Activated gamma-delta T cell (primary cell): ENCODE measurements at regions not wholly inside any gene's neighbourhood (a gene's known extent, or its start where the extent isn't known, plus 50 kb on each side); places are given as distances from the start of the nearest gene placed in this dataset.
"Not testable (repeated sequence)": the region's sequence is repeated elsewhere in the genome, so short reads cannot be mapped to it uniquely, and the experiment has no call there.

Experiments
- DNase-seq: peaks from one replicate; lab custom pipeline; 2025; lab: John Stamatoyannopoulos, UW

DNA sequence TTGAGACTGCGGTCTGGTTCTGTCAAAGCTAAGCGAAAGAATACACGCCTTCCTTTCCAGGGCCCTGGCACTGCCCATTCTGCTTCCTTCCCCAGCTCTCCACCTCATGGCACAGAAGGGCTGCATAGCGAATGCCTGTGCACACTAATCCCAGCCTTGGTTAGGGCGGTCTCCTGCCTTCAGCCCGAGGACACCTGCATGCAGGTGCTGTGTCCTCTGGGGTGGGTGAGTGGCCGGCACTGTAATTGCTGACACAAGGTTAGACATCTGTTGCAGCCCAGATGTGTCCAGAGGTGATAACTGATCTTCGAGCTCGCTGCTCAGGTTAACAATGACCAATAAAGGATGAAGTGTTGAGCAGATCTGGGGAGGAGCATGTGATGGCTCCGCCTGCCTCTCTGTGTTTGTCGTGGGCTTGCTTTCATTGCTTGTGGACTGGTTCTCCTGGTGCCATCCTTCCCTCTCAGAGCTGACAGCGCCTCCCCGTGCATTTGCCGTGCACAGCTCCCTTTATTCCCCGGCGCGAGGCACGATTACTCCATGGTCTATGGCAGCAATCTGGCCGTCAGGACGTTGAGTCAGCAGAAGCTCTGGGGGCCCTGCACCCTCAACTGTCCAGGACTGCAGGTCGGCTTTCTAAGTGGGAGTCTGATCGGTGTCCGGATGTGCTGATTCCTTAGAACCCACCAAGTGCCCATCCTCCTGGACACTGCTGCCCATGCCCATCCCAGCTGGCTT, 1088.2 kb downstream of the BRD1 start:
- DNase-seq, result no peak

DNA sequence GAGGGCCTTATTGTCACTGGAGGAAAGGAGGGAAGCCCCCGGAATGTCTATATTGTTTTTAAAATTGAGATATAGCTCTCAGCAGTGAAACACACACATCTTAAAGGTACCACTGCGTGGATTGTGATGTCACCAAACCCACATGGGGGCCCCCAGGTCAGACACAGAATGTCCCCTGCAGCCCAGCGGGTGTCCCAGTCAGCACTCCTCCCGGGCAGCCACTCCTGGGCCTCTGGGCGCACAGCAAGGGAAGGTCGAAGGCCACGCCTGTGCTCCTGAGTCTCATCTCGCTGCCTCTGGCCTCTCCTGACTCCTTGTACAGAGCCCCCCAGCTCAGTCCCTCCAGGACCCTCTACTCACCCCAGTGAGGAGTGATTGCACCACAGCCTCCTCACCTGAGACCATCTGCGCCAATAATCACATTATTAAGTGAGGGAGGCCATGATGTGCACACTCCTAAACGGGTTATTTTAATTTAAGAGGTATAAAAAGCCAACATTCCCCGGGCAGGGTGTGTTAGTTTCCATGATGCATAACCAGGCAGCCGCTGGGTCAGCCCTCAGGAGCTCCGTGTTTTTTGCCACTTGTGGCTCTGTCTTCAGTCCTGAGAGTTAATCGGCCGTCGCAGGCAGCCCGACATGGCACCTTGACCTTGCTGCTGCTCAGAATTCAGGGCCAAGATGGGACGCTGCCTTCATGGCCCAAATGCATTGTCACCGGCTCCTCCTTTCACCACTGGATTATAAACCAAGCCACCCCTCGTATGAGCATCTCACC, 1089.3 kb downstream of the BRD1 start:
- no peak for DNase-seq

DNA sequence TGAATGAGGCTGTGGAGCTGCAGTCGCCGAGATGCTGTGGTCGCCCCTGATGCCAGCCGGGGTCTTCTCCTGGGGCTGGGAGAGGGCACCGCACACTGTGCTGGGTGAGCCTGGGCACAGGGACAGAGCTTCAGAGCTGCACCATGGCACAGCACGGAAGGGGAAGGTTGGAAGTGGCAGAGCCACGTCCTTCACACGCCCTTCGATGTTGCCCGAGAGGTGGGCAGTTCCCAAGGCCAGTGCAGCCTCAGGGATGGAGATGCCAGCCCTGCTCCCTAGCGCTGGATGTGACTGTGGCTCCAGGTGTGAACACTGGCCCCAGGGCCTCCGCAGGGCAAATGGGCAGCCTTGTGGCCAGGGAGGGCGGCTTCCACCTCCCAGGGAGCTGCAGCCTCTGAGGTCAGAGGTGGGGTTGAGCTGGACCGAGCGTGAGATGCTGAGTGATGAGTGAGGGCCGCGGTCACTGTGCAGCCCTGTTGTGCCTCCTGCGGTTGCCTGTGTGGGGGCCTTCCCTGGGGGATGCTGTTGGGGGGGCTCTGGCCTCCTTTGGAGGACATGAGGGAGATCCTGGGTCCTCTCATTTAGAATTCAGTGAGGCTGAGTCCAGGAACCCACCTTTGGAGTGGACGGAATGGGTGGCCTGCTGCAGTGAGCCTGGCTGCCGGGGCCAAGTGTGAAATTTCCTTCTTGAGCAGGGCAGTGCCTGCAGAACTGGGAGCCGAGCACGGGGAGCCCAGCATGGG, 1090.0 kb downstream of the BRD1 start:
- DNase-seq, result no peak

DNA sequence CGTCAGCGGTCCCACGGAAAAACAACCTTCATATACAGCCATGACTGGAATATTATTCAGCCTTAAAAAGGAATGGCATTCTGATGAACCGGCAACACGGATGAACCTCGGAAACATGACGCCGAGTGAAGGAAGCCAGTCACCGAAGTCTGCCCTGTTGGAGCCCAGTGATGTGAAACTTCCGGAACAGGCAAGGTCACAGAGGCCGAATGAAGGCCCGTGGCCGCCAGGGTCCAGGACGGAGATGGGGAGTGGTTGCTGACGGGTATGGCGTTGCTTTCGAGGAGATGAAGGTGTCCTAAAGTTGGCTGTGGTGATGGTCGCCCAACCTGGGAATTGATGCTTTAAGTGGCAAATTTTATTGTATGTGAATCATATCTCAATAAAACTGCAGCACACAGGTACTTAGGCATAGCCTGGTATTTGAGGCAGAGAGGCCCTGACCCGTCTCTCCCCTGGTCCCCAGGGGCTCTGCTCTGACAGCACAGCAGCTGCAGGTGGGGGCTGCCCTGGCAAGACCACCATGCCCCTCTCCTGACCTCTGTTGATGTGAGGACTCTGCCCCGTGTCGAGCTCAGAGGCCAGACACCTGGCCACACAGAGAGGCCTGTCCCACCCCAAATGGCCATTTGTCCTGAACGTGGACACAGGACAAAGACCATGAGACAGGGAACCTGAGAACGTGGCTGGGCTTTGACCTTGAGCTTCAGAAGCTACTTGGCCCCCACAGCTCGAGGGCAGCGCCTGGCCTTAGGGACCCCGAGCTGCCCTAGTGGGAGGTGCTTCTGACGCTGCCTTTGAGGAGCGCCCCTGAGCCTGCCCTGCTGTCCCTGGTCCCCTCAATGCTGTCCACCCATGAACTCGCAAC, 1090.8 kb downstream of the BRD1 start:
- DNase-seq, result no peak

DNA sequence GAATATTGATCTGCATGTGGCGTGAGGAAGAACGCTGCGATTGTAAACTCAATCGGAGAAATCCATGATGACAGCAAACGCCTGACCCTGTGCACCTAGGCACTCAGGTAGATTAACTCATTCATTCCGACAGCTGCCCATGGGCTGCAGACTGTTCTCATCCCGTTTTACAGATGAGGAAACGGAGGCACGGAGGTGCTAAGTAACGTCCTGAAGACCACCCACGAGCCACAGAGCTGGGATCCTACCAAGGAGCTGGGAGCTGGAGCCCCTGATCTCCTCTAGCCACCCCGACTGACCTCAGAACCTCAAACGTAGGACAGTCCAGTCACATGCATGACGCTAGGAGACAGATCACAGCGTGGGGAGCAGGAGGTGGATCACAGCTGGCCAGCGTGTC, 1092.7 kb downstream of the BRD1 start:
- DNase-seq, result no peak

DNA sequence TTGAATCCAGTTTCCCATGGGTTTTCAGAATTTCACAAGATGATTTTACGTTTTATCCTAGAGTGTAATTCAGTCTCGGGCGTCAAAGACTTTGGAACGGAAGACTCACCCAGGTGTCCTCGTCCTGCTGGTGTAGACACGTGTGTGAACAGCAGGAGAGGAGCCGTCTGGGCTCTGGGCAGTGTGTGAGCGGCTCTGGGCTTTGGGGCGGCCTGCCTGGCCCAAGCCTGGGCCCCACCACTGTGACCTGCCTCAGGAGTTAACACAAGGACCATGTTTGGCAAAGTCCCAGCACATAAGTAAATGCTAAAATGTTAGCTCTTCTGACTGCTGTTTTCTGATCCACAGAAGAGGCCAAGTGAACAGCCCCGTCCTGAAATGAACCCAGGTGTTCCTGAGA, 1093.3 kb downstream of the BRD1 start:
- no peak for DNase-seq

DNA sequence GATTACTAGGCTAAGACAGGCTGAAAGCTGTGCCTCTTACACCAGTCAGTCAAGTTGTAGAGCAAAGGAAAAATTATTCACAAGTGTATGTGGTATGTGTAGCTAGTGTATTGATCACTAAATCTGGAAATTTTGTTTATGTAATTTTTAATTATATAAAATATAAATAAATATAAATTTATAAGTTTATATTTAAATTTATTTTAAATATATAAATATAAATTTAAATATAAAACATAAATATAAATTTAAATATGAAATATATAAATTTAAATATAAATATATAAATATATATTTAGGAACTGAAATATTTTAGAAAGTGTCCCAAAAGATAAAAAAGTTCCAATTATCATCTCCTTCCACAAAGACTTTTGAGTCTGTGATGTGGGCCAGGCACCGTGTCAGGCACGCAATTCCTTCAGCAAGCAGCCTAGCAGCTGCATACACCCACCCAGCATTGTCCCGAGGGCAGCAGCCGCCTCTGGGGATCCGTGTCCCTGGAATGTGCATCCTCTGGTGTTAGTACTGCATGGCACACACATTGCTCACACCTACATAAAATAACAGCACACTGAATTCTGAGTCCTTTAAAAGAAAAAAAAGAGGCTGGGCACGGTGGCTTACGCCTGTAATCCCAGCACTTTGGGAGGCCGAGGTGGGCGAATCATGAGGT, 1098.0 kb downstream of the BRD1 start:
- DNase-seq, result no peak

DNA sequence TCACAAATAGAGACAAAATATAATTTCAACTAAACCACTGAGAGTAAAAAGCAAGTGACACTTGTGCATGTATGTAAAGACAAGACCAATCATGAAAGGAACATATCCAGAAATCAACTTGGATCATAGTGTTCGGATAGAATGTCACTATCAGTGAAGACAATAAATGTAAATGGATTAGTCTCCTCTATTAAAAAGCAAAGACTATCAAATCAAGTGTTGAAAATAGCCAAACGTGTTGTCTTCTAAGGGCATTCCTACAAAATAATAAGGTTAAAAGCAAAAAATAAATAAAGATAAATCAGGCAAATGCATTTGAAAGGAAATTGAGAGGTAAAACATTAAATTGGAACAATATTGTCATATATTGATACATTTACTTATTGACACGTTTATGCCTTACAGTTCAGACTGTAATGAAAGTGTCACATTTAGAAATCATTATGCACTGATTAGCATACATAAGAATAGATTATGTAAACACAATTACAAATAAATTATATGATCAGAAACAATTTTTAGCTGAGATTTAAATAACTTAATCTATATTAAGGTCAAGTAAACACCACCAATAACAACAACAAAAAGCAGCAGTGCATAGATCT, 1100.1 kb downstream of the BRD1 start:
- no peak for DNase-seq

DNA sequence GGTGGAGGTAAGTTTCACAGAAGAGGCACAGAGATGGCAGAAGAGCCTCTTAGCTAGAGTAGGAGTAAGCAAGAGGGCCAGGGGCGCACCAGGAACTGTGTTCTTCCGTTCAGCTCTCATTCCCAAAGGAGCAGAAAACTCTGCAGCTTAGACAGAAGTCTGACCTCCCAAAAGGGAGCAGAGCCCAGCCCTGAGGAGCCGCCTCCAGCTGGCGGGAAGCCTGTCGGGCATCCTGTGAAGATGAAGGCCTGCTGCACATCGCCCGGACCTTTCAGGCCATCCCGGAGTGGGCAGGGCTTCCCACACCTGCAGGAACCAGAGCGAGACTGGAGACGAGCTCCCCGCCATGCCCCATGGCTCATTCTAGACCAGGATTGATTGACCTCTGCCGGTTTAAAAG, 1102.8 kb downstream of the BRD1 start:
- DNase-seq, result no peak

DNA sequence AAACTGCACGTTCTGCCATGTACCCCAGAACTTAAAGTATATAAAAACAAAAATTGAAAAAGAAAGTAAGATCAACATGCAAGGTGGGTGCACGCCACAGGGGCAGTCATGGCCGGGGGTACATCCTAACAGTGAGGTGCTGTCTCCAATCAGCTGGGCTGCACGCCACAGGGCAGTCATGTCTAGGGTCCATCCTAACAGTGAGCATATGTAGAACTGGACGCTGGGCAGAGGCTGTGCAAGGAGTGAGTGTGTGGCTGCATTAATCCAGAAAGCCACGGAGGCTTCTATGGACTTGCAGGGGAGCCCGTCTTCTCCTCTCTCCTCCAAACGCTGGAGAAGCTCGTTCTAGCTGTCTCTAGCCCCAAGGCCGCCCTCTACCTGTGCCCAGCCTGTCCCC, 1105.0 kb downstream of the BRD1 start:
- DNase-seq, result no peak

DNA sequence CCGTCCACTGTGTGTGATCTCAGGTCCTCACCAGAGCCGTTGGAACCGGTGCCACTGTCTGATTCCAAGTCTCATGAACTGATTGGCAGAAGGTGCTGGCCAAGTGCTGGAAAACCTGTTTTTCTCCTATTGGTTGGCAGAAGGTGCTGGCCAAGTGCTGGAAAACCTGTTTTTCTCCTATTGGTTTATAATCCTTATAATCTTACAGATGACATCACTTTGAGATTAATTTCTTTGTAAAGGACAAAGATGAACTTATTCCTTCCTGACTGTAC, 1106.3 kb downstream of the BRD1 start:
- DNase-seq, result no peak

DNA sequence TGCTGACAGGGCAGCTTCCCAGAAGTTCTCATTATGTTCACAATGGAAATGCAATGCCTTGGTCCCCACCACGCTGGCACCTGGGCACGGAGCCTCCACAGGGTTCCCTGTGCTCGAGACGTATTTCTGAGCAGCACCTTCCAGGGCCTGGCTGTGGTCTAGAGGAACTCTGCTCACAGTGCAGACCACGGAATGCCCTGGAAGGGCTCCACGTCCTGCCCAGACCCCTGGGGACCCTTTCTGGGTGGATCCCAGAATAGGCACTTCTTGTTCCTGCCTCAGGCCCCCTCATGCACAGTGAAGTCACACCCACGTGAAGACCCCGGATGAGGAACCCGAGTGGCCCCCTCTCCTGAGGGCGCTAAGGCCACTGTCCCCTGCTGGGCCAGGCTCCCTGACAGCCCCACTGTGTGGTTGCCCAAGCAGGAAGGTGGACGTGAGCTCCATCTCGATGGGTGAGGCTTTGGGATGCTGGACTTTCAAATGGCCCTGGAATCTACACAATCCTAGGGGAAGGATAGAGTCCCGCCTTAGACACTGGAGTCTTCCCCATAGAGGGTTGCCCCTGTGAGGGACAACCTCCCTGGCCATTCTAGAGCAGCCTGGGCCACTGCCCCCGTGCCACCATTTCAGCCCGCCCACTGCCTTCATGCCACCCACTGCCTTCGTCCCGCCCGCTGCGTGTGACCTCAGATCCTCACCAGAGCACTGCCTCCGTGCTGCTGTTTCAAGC, 1106.8 kb downstream of the BRD1 start:
- no peak for DNase-seq

DNA sequence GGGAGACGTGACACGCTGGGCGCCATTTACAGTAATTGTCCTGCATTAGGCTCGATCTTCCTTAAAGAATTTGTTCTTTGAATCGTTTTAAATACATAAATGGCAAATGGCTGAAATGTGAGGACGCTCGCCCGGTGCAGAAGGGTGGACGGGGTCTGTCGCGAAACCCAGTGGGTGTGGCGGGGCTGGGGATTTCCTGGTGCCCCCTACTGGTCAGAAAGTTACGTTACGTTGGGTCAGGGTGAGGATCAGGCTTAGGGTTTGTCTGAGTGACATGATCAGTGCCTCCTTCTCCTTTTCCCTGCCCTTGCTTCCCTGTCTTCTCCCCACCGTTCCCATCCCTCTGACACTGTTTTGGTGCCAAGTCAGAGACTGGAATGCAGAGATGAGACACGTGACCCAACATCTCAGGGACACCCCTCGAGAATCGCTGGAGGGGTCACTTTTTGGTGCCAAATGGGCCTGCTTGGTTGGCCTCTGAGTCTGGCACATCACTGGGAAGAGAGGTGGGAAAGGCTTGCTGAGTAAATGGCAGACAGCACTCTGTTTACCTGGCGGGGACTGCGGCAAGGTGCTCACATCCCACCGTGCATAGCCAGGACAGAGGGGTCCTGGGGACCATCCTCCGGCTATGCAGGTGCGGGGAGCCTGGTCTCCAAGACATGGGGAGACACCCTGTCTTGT, 1107.6 kb downstream of the BRD1 start:
- DNase-seq, result no peak

DNA sequence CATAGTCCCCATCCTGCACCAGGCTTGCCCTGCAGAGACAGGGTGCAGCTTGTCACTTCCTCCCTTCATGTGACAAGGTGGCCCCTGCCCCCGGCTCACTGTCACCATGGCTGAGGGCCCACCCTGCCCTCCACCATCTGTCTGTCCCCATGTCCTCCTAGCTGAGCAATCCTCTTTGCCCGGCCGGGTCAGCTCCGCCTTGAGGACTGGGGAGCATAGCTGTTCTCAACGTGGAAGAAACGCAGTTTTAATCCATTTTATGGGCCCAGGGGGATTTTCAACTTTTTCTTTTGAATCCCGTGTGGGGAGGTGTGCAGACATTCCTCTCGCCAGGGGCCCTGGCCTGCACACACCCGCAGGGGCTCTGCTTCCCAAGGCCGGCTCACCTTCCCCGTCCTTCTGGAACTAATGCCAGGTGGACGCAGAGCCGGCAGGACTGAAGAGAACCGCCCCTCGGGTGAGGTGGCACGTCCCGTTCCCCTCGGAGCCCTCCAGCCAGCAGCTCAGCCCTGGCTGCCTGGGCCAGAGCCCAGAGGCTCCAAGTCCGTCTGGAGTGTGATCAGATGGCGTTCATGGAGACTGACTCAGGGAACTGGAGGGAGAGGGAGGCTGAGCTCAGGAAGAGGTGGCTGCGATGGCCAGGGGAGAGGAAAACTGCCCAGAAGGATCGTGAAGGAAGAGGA, 1108.7 kb downstream of the BRD1 start:
- DNase-seq, result no peak

DNA sequence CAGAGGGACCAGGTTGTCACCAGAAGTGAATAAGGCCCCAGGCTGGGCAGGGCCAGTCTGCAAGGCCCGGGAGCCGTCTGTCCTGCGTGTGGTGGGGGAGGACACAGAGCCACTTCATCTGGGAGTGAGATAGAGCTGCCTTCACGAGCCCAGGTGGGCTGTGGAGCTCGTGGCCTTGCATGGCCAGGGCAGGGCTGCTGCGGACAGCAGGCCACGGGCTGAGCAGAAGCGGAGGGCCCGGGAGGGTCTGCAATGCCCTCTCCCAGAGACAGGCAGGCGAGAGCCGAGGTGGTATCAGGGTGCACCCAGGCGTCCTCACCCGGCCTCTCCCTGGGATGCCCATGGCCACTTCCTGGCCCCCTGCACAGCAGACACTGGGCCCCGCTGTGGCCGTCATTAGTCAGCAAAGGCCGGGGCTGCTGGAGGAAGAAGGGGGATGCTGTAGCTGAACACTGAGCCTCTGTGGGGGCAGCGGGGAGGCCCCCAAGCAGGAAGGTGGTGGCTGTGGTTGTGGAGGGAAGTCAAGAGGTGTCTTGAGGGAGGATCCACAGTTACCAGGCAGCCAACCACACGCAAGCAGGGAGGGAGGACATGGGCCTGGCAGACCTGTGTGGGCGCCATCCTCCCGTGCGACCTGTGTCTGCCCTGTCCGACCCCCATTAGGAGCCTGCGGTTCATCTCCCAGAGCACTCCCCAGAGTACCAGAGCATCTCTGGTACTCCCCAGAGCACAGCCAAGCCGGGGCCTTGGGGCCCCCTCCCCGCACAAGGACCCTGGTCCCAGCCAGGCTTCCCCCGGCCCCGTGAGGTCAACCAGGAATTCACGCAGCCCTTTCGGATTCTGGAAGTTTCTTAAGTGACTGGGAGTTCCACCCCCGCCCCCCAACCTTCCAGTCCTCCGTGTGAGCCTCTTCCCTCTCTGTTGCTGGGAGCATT, 1109.5 kb downstream of the BRD1 start:
- no peak for DNase-seq

DNA sequence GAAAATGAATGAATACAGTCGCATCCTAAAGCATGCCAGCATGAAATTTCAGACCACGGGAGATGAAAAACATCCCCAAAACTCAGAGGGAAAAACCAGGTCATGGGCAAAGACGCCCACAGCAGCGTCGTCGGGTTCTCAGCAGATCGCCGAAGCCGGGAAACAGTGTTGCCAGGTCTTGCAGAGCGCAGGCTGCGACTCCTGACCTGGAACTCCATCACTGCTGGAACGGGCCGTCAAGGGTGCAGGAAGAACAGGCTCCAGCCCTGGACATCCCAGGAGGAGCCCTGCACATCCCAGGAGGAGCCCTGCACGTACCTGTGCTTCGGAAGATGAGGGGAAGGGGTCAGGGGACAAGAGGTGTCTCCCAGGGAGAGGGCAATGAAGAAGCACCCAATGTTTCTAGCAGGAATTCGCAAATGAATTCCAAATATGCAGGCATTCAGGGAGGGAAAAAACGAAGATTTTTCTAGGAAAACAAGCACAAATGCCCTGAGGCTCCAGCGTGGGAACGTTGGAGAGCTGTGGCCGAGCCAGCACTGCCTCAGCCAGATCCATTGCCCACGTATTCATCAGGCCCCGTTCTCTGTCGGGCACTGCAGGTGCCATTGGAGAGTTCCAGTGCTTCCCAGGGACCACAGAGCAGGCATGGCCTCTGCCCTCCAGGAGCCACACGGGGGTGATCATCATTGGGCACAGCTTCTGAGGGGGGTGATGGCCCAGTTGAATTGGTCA, 1110.4 kb downstream of the BRD1 start:
- DNase-seq, result no peak

DNA sequence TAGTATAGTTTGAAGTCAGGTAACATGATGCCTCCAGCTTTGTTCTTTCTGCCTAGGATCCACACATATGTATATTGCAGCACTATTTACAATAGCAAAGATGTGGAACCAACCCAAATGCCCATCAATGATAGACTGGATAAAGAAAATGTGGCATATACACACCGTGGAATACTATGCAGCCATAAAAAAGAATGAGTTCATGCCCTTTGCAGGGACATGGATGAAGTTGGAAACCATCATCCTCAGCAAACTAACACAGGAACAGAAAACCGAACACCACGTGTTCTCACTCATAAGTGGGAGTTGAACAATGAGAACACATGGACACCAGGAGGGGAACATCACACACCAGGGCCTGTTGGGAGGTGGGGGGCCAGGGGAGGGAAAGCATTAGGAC, 1111.5 kb downstream of the BRD1 start:
- not testable (repeated sequence) for DNase-seq
